ENCODE measurements at regions not wholly inside any gene's neighbourhood (a gene's known extent, or its start where the extent isn't known, plus 50 kb on each side); places are given as distances from the start of the nearest gene placed in this dataset.

GRCh38 chr1:232223183-232223708 is 406.7 kb downstream of the SIPA1L2 start (continued):
- TF ChIP-seq BCL11A (IDR thresholded peaks at IDR 0.05; ENCODE audit: low read depth in 2 of 2, low read length in 2 of 2) (no peak), KDM5A (IDR thresholded peaks at IDR 0.05; ENCODE audit: low read length) (no peak), SP4 (IDR thresholded peaks at IDR 0.05; ENCODE audit: low read length) (no peak), PHF8 (conservative IDR thresholded peaks at IDR 0.05; ENCODE audit: low read depth, low read length) (no peak)

Measured in H1 (cell line).